HepG2 (cell line): ENCODE measurements at regions not wholly inside any gene's neighbourhood (a gene's known extent, or its start where the extent isn't known, plus 50 kb on each side); places are given as distances from the start of the nearest gene placed in this dataset.

Experiments used
- ATAC-seq: fragments of 200-7000 bp; cut with Tn5 transposase; 3 replicates; pipeline ENCODE4 v1.9.1; 2020; ENCODE audit warnings: mild to moderate bottlenecking, moderate library complexity
- BruUV-seq: library from RNA; stranded (reverse); fragments of 400-500 nt; replicated peaks from 2 replicates; lab custom pipeline; 2021; lab: Mats Ljungman, UMichigan
- CTCF ChIA-PET: fragments of 300-600 bp; formaldehyde crosslinking; extraction: SDS; loops from one replicate; lab custom pipeline; 2021; ENCODE audit warnings: low total read pairs, inconsistent platforms, low intra/inter-chr PET ratio; lab: Yijun Ruan, JAX
- POLR2A ChIA-PET: fragments of 350-600 bp; sonication (Branson Sonifier 250); formaldehyde crosslinking; loops from one replicate; lab custom pipeline; 2020; ENCODE audit warnings: antibody characterized with exemption, inconsistent platforms; lab: Yijun Ruan, JAX
- DNase-seq: peaks from one replicate; pipeline ENCODE4 v3.0.0-alpha.2; 2015; ENCODE audit warnings: low spot score
- FAIRE-seq: peaks from 3 replicates; lab custom pipeline; 2011; peaks lifted over from hg19 to GRCh38; lab: Jason Lieb, UNC
- H2AFZ ChIP-seq: one replicate; pipeline ENCODE4 v1.6.1; 2011; ENCODE audit warnings: low read length, inconsistent platforms
- H3K27ac ChIP-seq: fragments of 300-600 bp; 3 replicates; pipeline ENCODE4 v1.8.0; 2011; ENCODE audit warnings: mixed run types, mild to moderate bottlenecking, mixed read lengths, low read length, inconsistent platforms; ENCODE audit not compliant: insufficient read depth; ENCODE audit errors: extremely low read length
- H3K27me3 ChIP-seq, 2 experiments: fragments of 200-600 bp in 1 of 2; 2 replicates in 1 of 2; 3 replicates in 1 of 2; pipeline versions ENCODE4 v1.6.0 to v1.8.0; 2011; ENCODE audit warnings: low read length in 2 of 2, mild to moderate bottlenecking in 2 of 2, moderate library complexity in 2 of 2, inconsistent platforms in 1 of 2; ENCODE audit not compliant: insufficient read depth in 2 of 2, control insufficient read depth in 1 of 2
- H3K36me3 ChIP-seq, 2 experiments: fragments of 200-600 bp in 1 of 2; replicated peaks in 1 of 2; 2 replicates in 1 of 2; 3 replicates in 1 of 2; pipeline versions ENCODE4 v1.5.1 to v1.8.0; 2011; ENCODE audit warnings: low read length in 2 of 2, inconsistent platforms in 1 of 2; ENCODE audit not compliant: insufficient read depth in 2 of 2, control insufficient read depth in 1 of 2
- H3K4me1 ChIP-seq: 2 replicates; pipeline ENCODE4 v1.5.1; 2012; ENCODE audit warnings: low read length, inconsistent platforms; ENCODE audit not compliant: insufficient read depth
- H3K4me2 ChIP-seq: 2 replicates; pipeline ENCODE4 v1.6.0; 2011; ENCODE audit warnings: low read depth, low read length, inconsistent platforms
- H3K4me3 ChIP-seq, 3 experiments: fragments of 200-600 bp in 1 of 3; sonication (generic), shearing (Covaris generic) in 1 of 3; replicated peaks in 1 of 3; 2 replicates each; pipeline ENCODE4 v1.5.1; 2011 to 2016; ENCODE audit warnings: low read length in 3 of 3, inconsistent platforms in 2 of 3, low read depth in 2 of 3, mild to moderate bottlenecking in 2 of 3, control low read depth in 1 of 3, mixed read lengths in 1 of 3; ENCODE audit not compliant: insufficient read depth in 1 of 3
- H3K79me2 ChIP-seq: one replicate; pipeline ENCODE4 v1.6.1; 2011; ENCODE audit warnings: low read length, inconsistent platforms; ENCODE audit not compliant: insufficient read depth
- H3K9ac ChIP-seq: 2 replicates; pipeline ENCODE4 v1.6.0; 2011; ENCODE audit warnings: mild to moderate bottlenecking, low read depth, low read length, inconsistent platforms; ENCODE audit not compliant: insufficient read depth
- H3K9me3 ChIP-seq: 2 replicates; pipeline ENCODE4 v1.5.1; 2012; ENCODE audit warnings: mild to moderate bottlenecking, low read length
- H4K20me1 ChIP-seq: 2 replicates; pipeline ENCODE4 v1.6.0; 2011; ENCODE audit warnings: inconsistent platforms, mild to moderate bottlenecking, low read length, moderate library complexity; ENCODE audit not compliant: insufficient read depth
- ATF7 ChIP-seq, 2 experiments: fragments of 450-650 bp in 1 of 2; sonication (generic) in 1 of 2; formaldehyde crosslinking in 1 of 2; IDR thresholded peaks; 2 replicates each; pipeline versions ENCODE4 v1.4.0 to v1.6.1; 2016 to 2020; ENCODE audit warnings: antibody characterized with exemption in 1 of 2, mild to moderate bottlenecking in 1 of 2, missing genetic modification reagents in 1 of 2
- CEBPB ChIP-seq: IDR thresholded peaks from 2 replicates; pipeline ENCODE4 v1.6.1; 2011; ENCODE audit warnings: low read depth, low read length, improper control_type of control experiment, borderline replicate concordance
- ZNF225 ChIP-seq: sonication (generic); formaldehyde crosslinking; IDR thresholded peaks from 2 replicates; pipeline ENCODE4 v1.4.0; 2020; ENCODE audit warnings: mild to moderate bottlenecking, missing genetic modification reagents
- WGBS: methylation state at CpG from one replicate; pipeline ENCODE4 v1.1.6; 2017; ENCODE audit warnings: low lambda C conversion rate; 5-methylcytosine and 5-hydroxymethylcytosine counted together
- in situ Hi-C: cut with HindIII; loops from 2 replicates; pipeline ENCODE4 v1.10.0; 2017; ENCODE audit warnings: low pct_unique_long_range_greater_than_20kb; ENCODE audit not compliant: extremely low pct_ligation_motif_present
- intact Hi-C: fragments of 100-400 bp; cut with micrococcal nuclease; formaldehyde crosslinking; loops from one replicate; pipeline ENCODE4 v1.10.0; 2022; ENCODE audit not compliant: unreplicated experiment
- TF ChIP-seq, protein P1 (sequence below): sonication (generic); formaldehyde crosslinking; conservative IDR thresholded peaks from 2 replicates; pipeline ENCODE4 v1.8.0; 2022; ENCODE audit warnings: missing genetic modification reagents
- TF ChIP-seq, protein P2 (sequence below), 2 experiments: sonication (generic) in 1 of 2; formaldehyde crosslinking in 1 of 2; IDR thresholded peaks; 2 replicates each; pipeline versions ENCODE4 v1.5.1 to v1.6.1; 2011 to 2020; ENCODE audit warnings: borderline replicate concordance in 1 of 2, low read depth in 1 of 2, low read length in 1 of 2, mild to moderate bottlenecking in 1 of 2, missing genetic modification reagents in 1 of 2, moderate library complexity in 1 of 2
- TF ChIP-seq, protein P3 (sequence below): sonication (generic); formaldehyde crosslinking; conservative IDR thresholded peaks from 2 replicates; pipeline ENCODE4 v1.4.0; 2020; ENCODE audit warnings: missing genetic modification reagents

DNA sequence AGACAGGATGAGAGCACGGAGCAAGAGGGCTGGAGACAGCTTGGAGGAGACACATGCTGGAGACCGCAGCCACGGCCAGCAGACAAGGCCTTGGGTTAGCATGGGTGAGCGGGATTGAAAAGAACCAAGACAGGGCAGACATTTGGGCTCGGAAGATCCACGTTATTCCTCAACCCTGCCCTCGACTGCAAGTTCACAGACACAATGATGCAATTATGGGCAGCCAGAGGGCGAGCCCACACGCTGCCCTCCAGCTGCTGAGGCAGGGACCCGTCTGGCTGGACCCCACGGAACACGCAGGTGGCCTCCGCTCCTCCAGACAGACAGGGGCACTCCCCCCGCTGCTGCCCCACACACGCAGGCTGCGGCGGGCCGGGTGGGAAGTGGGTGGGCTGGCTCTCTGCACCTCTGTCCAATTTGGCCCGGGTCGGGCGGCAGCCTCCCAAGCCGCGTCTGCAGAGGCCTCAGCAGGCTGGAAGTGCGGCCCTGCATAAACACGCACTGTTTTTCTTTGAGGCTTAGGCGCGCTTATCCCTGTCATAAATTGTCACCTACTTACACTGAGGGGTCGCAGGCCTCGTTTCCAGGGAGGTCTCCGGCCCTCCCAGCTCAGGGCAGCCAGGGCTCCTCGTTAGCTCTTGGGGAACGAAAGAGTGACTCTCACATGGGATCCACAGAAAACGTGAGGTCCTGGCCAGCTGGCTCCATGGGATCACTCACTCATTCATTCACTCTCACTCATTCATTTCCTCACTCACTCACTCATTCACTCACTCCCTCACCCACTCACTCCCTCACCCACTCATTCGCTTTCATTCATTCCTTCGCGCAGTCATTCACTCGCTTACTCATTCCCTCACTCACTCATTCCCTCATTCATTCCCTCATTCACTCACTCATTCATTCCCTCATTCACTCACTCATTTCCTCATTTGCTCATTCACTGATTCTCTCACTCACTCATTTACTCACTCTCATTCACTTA lies 303.9 kb downstream of the C16orf95 start:
- intact Hi-C loops (no loop called here), in situ Hi-C loops (no loop called here)
- BruUV-seq: no TSS peak
- Histone ChIP-seq H3K36me3 (no peaks in the 10 kb centered on the region), H3K4me3 (no peak overlapping the region), H3K4me1 (no peaks in the 10 kb centered on the region), H3K27me3 (peaks cover 0 to 11% of the 10 kb centered on the region in 2 experiments; a peak in 2 of 5 replicates), H3K79me2 (no peaks in the 10 kb centered on the region), H2AFZ (no peak overlapping the region), H3K4me2 (no peak overlapping the region), H3K9ac (no peak overlapping the region), H3K9me3 (no peaks in the 10 kb centered on the region), H3K27ac (no peak overlapping the region), H4K20me1 (no peaks in the 10 kb centered on the region)
- FAIRE-seq (no peak), DNase-seq (no peak), ATAC-seq (peak; percentile 42)
- TF ChIP-seq CEBPB (peak; percentile 30; the same call in 1 of the 2 replicates), ZNF225 (CRISPR knock-in tag) (0 out of 2 replicates have a peak, but pooled peaks have one; percentile 35)
- TF ChIP-seq, protein P1, sequence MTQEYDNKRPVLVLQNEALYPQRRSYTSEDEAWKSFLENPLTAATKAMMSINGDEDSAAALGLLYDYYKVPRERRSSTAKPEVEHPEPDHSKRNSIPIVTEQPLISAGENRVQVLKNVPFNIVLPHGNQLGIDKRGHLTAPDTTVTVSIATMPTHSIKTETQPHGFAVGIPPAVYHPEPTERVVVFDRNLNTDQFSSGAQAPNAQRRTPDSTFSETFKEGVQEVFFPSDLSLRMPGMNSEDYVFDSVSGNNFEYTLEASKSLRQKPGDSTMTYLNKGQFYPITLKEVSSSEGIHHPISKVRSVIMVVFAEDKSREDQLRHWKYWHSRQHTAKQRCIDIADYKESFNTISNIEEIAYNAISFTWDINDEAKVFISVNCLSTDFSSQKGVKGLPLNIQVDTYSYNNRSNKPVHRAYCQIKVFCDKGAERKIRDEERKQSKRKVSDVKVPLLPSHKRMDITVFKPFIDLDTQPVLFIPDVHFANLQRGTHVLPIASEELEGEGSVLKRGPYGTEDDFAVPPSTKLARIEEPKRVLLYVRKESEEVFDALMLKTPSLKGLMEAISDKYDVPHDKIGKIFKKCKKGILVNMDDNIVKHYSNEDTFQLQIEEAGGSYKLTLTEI (CRISPR knock-in tag): no peak
- 49% methylated on average over 37 of the region's 37 CpGs for WGBS
- CTCF ChIA-PET: no interaction called here
- POLR2A ChIA-PET: no interaction called here

DNA sequence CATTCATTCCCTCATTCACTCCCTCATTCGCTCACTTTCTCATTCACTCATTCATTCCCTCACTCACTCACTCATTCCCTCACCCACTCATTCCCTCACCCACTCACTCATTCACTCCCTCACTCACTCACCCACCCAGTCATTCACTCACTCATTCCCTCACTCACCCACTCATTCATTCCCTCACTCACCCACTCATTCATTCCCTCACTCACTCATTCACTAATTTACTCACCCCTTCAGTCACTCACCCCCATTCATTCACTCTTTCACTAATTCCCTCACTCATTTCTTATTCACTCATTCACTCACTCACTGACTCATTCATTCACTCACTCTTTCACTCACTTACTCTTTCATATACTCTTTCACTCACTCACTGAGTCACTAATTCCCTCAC lies 303.1 kb downstream of the C16orf95 start:
- in situ Hi-C loops (no loop called here), intact Hi-C loops (no loop called here)
- H2AFZ ChIP-seq: no peak overlapping the region
- no peak overlapping the region for H3K27ac ChIP-seq
- no peaks in the 10 kb centered on the region for H3K9me3 ChIP-seq
- FAIRE-seq (no peak), DNase-seq (no peak), ATAC-seq (no peak)
- no peak overlapping the region for H3K4me3 ChIP-seq
- 71% methylated on average over 1 of the region's 1 CpG for WGBS
- H3K79me2 ChIP-seq: no peaks in the 10 kb centered on the region
- ChIA-PET POLR2A (no interaction called here), CTCF (no interaction called here)
- peaks cover 0 to 14% of the 10 kb centered on the region in 2 experiments; a peak in 2 of 5 replicates for H3K27me3 ChIP-seq
- BruUV-seq: no TSS peak
- no peak overlapping the region for H3K4me2 ChIP-seq
- H4K20me1 ChIP-seq: no peaks in the 10 kb centered on the region
- no peaks in the 10 kb centered on the region for H3K36me3 ChIP-seq
- H3K9ac ChIP-seq: no peak overlapping the region
- H3K4me1 ChIP-seq: no peaks in the 10 kb centered on the region
- TF ChIP-seq, protein P2, sequence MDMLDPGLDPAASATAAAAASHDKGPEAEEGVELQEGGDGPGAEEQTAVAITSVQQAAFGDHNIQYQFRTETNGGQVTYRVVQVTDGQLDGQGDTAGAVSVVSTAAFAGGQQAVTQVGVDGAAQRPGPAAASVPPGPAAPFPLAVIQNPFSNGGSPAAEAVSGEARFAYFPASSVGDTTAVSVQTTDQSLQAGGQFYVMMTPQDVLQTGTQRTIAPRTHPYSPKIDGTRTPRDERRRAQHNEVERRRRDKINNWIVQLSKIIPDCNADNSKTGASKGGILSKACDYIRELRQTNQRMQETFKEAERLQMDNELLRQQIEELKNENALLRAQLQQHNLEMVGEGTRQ (IDR thresholded peaks at IDR 0.05; ENCODE audit: low read depth, low read length): no peak
- TF ChIP-seq, protein P2 (CRISPR knock-in tag; IDR thresholded peaks at IDR 0.05; ENCODE audit: borderline replicate concordance): no peak
- TF ChIP-seq ATF7 (IDR thresholded peaks at IDR 0.05) (0 out of 2 replicates have a peak, but pooled peaks have one; percentile 10), ATF7 (CRISPR knock-in tag; IDR thresholded peaks at IDR 0.05) (no peak)
- TF ChIP-seq, protein P3, sequence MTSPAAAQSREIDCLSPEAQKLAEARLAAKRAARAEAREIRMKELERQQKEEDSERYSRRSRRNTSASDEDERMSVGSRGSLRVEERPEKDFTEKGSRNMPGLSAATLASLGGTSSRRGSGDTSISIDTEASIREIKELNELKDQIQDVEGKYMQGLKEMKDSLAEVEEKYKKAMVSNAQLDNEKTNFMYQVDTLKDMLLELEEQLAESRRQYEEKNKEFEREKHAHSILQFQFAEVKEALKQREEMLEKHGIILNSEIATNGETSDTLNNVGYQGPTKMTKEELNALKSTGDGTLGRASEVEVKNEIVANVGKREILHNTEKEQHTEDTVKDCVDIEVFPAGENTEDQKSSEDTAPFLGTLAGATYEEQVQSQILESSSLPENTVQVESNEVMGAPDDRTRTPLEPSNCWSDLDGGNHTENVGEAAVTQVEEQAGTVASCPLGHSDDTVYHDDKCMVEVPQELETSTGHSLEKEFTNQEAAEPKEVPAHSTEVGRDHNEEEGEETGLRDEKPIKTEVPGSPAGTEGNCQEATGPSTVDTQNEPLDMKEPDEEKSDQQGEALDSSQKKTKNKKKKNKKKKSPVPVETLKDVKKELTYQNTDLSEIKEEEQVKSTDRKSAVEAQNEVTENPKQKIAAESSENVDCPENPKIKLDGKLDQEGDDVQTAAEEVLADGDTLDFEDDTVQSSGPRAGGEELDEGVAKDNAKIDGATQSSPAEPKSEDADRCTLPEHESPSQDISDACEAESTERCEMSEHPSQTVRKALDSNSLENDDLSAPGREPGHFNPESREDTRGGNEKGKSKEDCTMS (CRISPR knock-in tag): no peak
